Left ventricle myocardium superior (tissue), 1 donor: ENCODE measurements at regions not wholly inside any gene's neighbourhood (a gene's known extent, or its start where the extent isn't known, plus 50 kb on each side); places are given as distances from the start of the nearest gene placed in this dataset.
"Not testable (repeated sequence)": the region's sequence is repeated elsewhere in the genome, so short reads cannot be mapped to it uniquely, and the experiment has no call there.

Source experiments
- ATAC-seq: fragments of 200-7000 bp; cut with Tn5 transposase; one replicate; pipeline ENCODE4 v1.9.1; 2020; ENCODE audit warnings: mild to moderate bottlenecking, moderate library complexity
- DNase-seq: peaks from one replicate; pipeline ENCODE4 v3.0.0-alpha.2; 2020
- intact Hi-C: fragments of 100-400 bp; cut with micrococcal nuclease; formaldehyde crosslinking; loops from one replicate; pipeline ENCODE4 v1.11.0; 2022
- donor health status: DM: no; HTN: yes; CAD: no; lungs with severe emphysema.

DNA sequence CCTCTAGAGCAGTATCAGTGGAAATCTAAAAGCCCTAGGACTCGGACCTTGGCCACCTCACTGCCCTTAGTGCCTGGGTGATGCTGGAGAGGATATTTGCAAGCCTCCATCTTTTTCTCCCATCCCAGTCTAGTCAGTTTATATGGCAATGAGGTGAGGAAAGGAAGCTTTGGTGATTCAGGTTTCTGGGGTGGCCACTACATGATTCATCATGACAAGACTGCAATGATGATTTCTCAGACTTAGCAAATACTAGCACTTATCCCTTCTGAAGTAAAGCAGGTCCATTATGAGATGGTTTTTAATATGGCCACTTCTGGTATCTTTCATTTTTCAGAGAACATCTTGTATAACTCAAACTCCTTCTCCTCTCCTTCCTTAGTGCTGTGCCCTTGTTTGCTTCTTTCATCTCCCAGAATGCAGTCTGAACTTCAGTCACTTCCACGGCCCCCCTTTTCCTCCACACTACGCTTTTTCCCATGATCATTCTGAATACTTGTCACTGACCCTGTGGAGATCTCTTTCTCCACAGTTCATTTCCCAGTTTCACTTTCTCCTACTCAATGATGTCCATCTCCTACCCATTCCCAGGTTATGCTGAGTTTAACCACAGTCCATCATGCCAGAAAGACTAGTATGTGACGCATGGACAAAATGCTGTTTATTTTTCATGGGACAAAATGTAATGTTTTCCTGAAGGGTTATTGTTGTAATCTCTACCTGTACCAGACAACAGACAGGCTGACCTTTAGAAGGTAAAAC, 57.4 kb upstream of the TERB2 start:
- DNase-seq, intact Hi-C loops, ATAC-seq: not testable (repeated sequence)

DNA sequence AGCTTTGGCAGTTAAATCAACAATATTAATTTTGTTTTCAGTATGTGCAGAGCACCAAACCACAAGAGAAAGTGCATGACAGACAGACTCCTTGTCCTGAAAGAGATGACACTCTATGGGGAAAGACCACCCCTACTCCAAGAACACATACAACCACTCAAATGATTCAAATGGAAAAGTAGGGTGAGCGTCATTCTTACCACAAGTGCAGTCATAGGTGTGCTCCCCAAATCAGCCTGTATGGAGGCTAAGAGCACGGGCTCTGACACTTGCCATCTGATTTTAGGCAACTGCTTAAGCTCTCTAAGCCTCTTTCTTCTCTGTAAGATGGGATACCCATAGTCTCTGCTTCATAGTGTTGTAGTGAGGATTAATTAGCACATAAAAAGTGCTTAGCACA, 56.7 kb upstream of the TERB2 start:
- ATAC-seq, DNase-seq, intact Hi-C loops: not testable (repeated sequence)

DNA sequence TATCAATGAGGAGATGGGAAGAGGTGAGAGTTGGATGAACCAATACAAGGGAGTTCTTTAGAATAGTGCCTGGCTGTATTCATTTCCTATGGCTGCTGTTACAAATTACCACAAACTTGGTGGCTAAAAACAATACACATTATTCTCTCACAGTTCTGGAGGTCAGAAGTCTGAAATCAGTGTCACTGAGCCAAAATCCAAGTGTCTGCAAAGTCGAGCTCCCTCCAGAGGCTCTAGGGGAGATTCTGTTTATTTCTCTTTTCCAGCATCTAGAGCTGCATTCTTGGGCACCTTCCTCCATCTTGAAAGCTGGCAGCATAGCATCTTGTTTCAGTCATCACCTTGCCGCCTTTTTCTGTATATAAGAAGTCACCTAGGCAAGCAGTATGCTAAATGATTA, 55.7 kb upstream of the TERB2 start:
- DNase-seq, ATAC-seq, intact Hi-C loops: not testable (repeated sequence)

DNA sequence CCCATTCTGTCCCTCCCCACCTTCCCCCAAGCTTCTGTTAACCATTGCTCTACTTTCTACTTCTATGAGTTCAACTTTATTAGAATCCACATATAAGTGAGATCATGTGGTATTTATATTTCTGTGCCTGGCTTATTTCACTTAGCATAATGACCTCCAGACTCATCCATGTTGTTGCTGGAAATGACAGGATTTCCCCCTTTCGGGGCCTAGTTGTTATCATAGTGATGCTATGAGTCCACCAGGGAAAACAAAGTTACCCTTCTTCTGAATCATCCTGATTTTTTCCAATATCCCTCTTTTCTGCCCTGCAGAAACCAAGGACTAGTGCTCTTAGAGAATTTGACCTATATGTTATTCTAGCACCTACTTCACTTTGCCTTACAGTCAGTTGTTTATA, 53.2 kb upstream of the TERB2 start:
- intact Hi-C loops, DNase-seq, ATAC-seq: not testable (repeated sequence)

DNA sequence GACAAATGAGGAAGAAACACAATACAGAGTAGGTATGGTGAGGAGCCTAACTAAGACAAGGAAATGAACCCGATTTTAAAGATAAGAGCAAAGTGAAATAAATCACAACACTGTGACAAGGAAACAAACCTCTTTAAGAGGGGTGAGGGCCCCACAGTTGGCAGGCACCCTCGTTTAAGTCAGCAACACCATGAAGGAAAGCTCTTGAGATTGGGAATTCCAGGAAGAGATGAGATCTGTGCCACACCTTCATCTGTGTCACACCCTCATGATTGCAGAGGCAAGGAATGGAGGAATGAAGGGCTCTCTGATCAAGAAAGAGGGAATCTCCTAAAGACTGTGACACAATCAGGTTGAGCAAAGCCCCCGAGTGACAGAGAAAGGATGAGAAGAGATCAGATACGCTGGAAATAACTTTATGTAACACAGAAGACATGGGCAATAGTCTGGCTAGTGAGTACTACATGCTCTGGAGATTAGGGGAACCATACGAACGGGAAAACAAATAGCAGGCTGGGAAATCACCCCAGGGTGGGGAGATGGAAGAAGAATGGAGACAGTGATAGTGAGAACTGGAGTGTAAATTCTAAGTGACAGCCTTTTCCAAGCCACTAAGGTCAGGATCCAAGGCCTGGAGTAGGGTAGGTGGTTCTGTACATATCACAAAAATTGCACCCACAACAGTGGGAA, 51.7 kb upstream of the TERB2 start:
- intact Hi-C loops, ATAC-seq, DNase-seq: not testable (repeated sequence)
